HUES48 (cell line): ENCODE measurements at regions not wholly inside any gene's neighbourhood (a gene's known extent, or its start where the extent isn't known, plus 50 kb on each side); places are given as distances from the start of the nearest gene placed in this dataset.

Source experiments
- H3K27ac ChIP-seq: one replicate; pipeline ENCODE4 v1.7.0; 2013; ENCODE audit warnings: low read depth, low read length, inconsistent platforms
- H3K27me3 ChIP-seq: 2 replicates; pipeline ENCODE4 v1.6.1; 2013; ENCODE audit warnings: mild to moderate bottlenecking, low read length; ENCODE audit not compliant: control insufficient read depth, insufficient read depth
- H3K36me3 ChIP-seq: 2 replicates; pipeline ENCODE4 v1.6.1; 2013; ENCODE audit warnings: low read length; ENCODE audit not compliant: control insufficient read depth, insufficient read depth
- H3K4me1 ChIP-seq: 2 replicates; pipeline ENCODE4 v1.6.1; 2013; ENCODE audit warnings: mild to moderate bottlenecking, low read length; ENCODE audit not compliant: control insufficient read depth, insufficient read depth
- H3K4me3 ChIP-seq: 2 replicates; pipeline ENCODE4 v1.5.1; 2013; ENCODE audit warnings: mild to moderate bottlenecking, low read depth, low read length
- H3K9ac ChIP-seq: 2 replicates; pipeline ENCODE4 v1.6.1; 2013; ENCODE audit warnings: mild to moderate bottlenecking, low read depth, low read length, moderate library complexity
- H3K9me3 ChIP-seq: 2 replicates; pipeline ENCODE4 v1.6.1; 2013; ENCODE audit warnings: low read length; ENCODE audit not compliant: control insufficient read depth, insufficient read depth

- Histone ChIP-seq H3K9ac (no peak overlapping the region), H3K36me3 (no peaks in the 10 kb centered on the region), H3K4me1 (no peaks in the 10 kb centered on the region), H3K9me3 (no peaks in the 10 kb centered on the region), H3K27me3 (no peaks in the 10 kb centered on the region), H3K4me3 (no peak overlapping the region), H3K27ac (no peak overlapping the region)
Observed at GRCh38 chr9:87243602-87244001, 254.1 kb upstream of the DAPK1 start.

GRCh38 chr9:87245271-87245670 lies 252.4 kb upstream of the DAPK1 start:
- Histone ChIP-seq H3K4me1 (no peaks in the 10 kb centered on the region), H3K27me3 (no peaks in the 10 kb centered on the region), H3K36me3 (no peaks in the 10 kb centered on the region), H3K9ac (no peak overlapping the region), H3K27ac (no peak overlapping the region), H3K9me3 (no peaks in the 10 kb centered on the region), H3K4me3 (no peak overlapping the region)

GRCh38 chr9:87247097-87247496 lies 250.6 kb upstream of the DAPK1 start:
- Histone ChIP-seq H3K27ac (no peak overlapping the region), H3K4me1 (no peaks in the 10 kb centered on the region), H3K27me3 (no peaks in the 10 kb centered on the region), H3K9ac (no peak overlapping the region), H3K36me3 (no peaks in the 10 kb centered on the region), H3K9me3 (no peaks in the 10 kb centered on the region), H3K4me3 (no peak overlapping the region)

- no peaks in the 10 kb centered on the region for H3K4me1 ChIP-seq
- H3K27me3 ChIP-seq = no peaks in the 10 kb centered on the region
- no peak overlapping the region for H3K27ac ChIP-seq
- no peak overlapping the region for H3K9ac ChIP-seq
- H3K36me3 ChIP-seq = no peaks in the 10 kb centered on the region
- no peaks in the 10 kb centered on the region for H3K9me3 ChIP-seq
- H3K4me3 ChIP-seq = no peak overlapping the region
Observed at GRCh38 chr9:87249029-87249428, 248.6 kb upstream of the DAPK1 start.

- H3K9me3 ChIP-seq = no peaks in the 10 kb centered on the region
- no peaks in the 10 kb centered on the region for H3K4me1 ChIP-seq
- no peak overlapping the region for H3K4me3 ChIP-seq
- no peaks in the 10 kb centered on the region for H3K27me3 ChIP-seq
- no peak overlapping the region for H3K9ac ChIP-seq
- H3K27ac ChIP-seq = no peak overlapping the region
- H3K36me3 ChIP-seq = no peaks in the 10 kb centered on the region
Observed at GRCh38 chr9:87250205-87250604, 247.5 kb upstream of the DAPK1 start.

GRCh38 chr9:87255431-87256155 lies 242.1 kb upstream of the DAPK1 start:
- H3K9me3 ChIP-seq = no peaks in the 10 kb centered on the region
- H3K4me1 ChIP-seq = no peaks in the 10 kb centered on the region
- H3K27ac ChIP-seq = no peak overlapping the region
- no peaks in the 10 kb centered on the region for H3K27me3 ChIP-seq
- no peak overlapping the region for H3K4me3 ChIP-seq
- H3K36me3 ChIP-seq = no peaks in the 10 kb centered on the region
- no peak overlapping the region for H3K9ac ChIP-seq

GRCh38 chr9:87256973-87257372 lies 240.7 kb upstream of the DAPK1 start:
- H3K4me3 ChIP-seq = no peak overlapping the region
- no peaks in the 10 kb centered on the region for H3K4me1 ChIP-seq
- no peak overlapping the region for H3K9ac ChIP-seq
- no peaks in the 10 kb centered on the region for H3K9me3 ChIP-seq
- no peaks in the 10 kb centered on the region for H3K36me3 ChIP-seq
- no peak overlapping the region for H3K27ac ChIP-seq
- H3K27me3 ChIP-seq = no peaks in the 10 kb centered on the region

- Histone ChIP-seq H3K4me3 (no peak overlapping the region), H3K27ac (no peak overlapping the region), H3K9ac (no peak overlapping the region), H3K9me3 (no peaks in the 10 kb centered on the region), H3K4me1 (no peaks in the 10 kb centered on the region), H3K36me3 (no peaks in the 10 kb centered on the region), H3K27me3 (no peaks in the 10 kb centered on the region)
Observed at GRCh38 chr9:87259543-87260518, 237.8 kb upstream of the DAPK1 start.

GRCh38 chr9:87263291-87263690 lies 234.4 kb upstream of the DAPK1 start:
- Histone ChIP-seq H3K4me3 (no peak overlapping the region), H3K4me1 (no peaks in the 10 kb centered on the region), H3K9ac (no peak overlapping the region), H3K36me3 (no peaks in the 10 kb centered on the region), H3K9me3 (no peaks in the 10 kb centered on the region), H3K27ac (no peak overlapping the region), H3K27me3 (no peaks in the 10 kb centered on the region)

GRCh38 chr9:87266697-87267096 lies 231.0 kb upstream of the DAPK1 start:
- H3K36me3 ChIP-seq = no peaks in the 10 kb centered on the region
- H3K9me3 ChIP-seq = no peaks in the 10 kb centered on the region
- no peaks in the 10 kb centered on the region for H3K27me3 ChIP-seq
- H3K9ac ChIP-seq = no peak overlapping the region
- no peak overlapping the region for H3K4me3 ChIP-seq
- H3K4me1 ChIP-seq = no peaks in the 10 kb centered on the region
- no peak overlapping the region for H3K27ac ChIP-seq
